GM18951 (cell line): ENCODE measurements at regions not wholly inside any gene's neighbourhood (a gene's known extent, or its start where the extent isn't known, plus 50 kb on each side); places are given as distances from the start of the nearest gene placed in this dataset.
"Not testable (repeated sequence)": the region's sequence is repeated elsewhere in the genome, so short reads cannot be mapped to it uniquely, and the experiment has no call there.

Experiments
- POLR2A ChIP-seq: IDR thresholded peaks from 4 replicates; pipeline ENCODE4 v1.6.1; 2011; ENCODE audit warnings: mild to moderate bottlenecking; ENCODE audit not compliant: insufficient read length, insufficient read depth; ENCODE audit errors: extremely low read depth
- in situ Hi-C: fragments of 300-500 bp; cut with MboI; formaldehyde crosslinking; loops from one replicate; pipeline ENCODE4 v1.12.0; 2022; ENCODE audit warnings: low sequenced_read_pairs, mixed read lengths, inconsistent platforms; ENCODE audit not compliant: unreplicated experiment

DNA sequence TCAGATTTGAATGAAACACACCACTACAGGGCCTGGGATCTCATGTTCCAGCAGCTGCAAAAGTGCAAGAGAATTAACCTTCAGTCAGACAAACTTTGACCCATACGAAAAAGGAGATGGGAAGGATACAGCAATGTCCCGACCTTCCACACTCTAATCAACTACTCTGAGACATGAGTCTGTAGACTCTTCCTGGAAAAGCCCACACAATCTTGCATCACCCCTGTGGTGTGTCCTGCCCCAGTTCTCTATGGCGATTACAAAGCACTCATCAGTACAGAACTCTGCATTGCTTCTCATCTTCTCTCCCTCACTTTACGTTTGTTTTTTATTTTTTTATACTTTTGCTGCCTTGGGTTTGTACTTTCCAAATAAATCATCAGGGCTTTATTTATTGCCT is 241.0 kb upstream of the KIF2A start:
- TF ChIP-seq POLR2A, result no peak
- in situ Hi-C loops, result no loop called here

DNA sequence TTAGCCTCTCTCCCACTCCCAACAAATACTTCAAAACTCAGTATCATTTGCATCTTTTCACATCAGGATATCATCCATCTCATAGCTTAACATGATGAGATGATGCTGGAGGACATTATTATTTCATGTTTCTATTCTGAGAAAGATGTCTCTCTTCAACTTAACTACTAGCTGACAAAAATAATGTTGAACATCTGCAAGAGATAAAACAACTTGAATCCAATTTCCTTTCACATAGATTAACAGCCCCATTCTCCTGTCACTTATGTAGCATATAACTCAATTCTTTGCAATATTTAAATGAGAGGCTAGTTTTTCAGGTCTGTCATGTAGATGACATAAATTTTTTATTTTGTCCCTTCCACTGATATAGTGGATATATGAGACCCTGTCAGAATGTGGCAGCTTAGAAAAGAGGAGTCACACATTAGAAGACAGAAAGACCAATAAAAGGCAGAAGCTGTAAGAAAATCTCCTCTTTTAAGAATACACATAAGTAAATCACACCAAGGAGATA is 239.2 kb upstream of the KIF2A start:
- in situ Hi-C loops, result no loop called here
- TF ChIP-seq POLR2A, result no peak

DNA sequence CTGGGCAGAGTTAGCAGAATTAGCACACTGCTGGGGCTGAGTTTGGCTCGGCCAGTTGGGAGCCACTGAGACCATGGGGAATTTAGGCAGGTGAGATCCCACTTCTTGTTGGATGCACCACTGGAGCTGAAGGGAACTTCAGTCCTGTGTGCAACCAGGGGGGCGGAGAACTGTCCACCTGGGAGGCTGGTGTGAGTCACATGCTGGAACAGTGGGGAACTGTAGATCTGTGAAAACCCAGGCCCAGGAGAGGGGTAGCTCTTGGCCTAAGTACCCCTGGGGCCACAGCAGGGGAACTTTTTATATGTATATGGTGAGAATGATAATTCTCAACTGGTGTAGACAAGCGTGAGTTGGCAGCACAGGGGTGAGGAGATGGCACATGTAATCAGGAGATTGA is 237.5 kb upstream of the KIF2A start:
- in situ Hi-C loops, result no loop called here
- TF ChIP-seq POLR2A, result no peak

DNA sequence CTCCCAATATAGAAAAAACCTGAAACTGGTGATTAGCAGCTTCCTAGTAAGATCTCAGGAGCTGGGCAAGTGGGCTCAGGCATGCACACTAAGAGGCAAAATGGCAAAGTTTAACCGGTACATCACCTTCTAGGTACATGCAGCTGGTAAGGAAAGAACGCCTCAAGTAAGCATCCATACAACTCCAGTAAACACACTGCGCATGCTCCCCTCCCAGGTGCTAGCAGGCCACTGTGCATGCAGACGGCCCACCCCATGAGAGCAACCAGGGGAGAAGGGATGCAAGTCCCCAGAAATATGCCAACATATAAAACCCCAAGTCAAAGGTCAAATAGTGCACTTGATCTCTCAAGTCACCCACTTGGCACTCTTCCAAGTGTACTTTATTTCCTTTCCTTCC is 228.6 kb upstream of the KIF2A start:
- no peak for TF ChIP-seq POLR2A
- in situ Hi-C loops, result no loop called here

DNA sequence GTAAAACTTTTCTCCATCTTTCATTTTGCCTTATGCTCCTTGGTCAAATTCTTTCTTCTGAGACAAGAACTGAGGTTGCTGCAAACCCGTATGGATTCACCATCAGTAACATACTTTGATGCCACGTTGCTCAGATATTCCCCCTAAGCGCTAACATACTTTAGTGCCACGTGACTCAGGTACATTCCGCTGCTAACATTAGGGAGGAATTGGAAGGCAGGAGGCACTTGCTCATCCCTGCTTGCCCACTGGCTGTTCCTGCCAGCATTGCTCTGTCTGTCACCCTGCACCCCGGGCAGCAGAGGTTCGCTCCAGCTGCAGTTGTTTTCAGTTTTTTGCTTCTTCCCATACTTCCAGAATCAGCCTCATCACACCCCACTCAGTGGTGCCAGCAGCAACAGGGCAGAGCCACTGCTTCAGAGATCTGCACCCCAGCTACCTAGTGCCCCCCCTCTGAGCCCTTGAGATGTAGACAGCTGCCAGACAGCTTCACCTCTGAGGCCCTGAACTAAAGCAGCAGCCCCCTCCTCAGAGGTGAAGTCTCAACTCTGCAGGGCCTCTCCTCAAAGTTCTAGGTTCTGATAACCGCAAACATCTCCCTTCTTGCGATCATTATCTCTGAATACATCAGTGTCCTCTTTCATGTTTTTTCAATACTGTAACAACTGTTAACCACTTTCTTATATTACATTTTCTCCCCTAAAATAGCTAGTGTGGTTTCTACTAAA is 228.0 kb upstream of the KIF2A start:
- TF ChIP-seq POLR2A, result no peak
- in situ Hi-C loops, result no loop called here

DNA sequence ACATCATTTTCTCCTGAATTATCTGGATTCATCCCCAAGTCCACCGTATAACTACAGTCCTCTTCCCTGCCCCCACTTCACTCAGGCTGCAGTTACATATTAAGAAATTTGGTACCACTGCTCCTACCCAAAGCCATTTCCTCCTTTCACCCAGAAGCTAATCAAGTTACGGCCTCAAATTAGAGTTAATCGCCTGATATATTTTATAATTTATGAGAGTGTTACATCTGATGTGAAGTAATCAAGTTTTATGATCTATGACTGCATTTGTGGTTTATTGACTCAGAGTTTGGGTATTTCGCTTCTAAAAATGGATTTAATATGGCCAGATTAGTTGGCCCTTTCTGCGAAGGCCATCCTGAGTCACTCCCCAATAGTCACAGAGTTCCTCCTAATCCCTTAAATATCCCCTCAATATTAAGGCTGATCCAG is 223.6 kb upstream of the KIF2A start:
- no peak for TF ChIP-seq POLR2A

DNA sequence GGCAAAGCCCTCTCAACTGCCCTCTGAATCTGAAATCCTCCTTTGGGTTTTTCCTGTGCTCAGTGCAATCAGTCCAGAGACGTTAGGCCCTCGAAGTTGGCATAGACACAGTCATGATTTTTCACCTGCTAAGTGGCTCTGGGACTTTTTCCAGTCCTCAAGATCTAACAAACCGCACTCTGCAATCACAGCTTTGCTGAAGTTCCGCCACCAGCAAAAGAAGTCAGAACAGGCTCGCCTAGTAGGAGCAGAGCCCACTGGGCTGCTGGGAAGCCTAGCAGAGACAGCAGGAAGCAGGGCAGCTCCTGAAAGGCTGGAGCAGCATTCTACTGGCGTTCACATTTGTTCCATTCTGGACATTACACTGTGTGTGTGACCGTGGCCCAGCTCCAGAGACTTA is 222.8 kb upstream of the KIF2A start:
- in situ Hi-C loops, result no loop called here
- TF ChIP-seq POLR2A, result no peak

More for the DNA sequence above, 223.6 kb upstream of the KIF2A start:
- in situ Hi-C loops, result no loop called here

DNA sequence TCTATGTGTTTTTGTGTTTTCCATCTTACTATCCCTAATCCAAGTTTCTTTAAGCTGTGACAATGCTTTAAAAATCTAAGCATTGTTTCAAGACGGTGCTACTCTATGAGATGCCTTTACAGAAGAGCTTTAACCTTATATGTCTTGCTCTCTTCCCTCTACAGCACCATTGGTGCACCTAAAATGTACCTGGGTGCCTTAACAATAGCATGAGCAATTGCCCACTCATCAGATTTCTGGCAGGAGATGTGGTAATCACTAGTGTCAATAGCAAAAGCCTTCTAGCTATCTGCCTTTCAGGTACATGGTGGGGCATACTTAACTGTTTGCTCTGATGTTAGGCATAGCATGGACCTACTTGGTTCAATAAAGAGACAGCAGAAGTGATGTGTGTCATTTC is 222.3 kb upstream of the KIF2A start:
- in situ Hi-C loops, result no loop called here
- TF ChIP-seq POLR2A, result no peak

DNA sequence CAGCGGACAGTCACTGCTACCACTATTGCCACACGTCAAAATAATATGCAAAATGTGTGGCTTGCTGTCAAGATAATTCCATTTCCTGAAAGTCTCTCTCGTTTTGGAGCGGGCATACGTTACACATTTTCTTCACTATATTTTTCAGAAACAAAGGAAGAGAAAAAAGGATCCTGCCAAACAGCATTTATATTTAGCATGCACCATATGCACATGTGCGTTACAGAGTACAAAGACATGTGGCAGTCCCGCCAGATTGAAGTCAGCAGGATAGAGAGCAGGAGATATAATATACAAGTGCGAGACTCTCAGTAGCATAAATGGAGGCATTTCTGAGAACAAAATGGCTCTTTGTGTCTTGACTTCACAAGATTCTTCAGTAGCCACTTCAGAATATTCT is 221.6 kb upstream of the KIF2A start:
- no peak for TF ChIP-seq POLR2A

DNA sequence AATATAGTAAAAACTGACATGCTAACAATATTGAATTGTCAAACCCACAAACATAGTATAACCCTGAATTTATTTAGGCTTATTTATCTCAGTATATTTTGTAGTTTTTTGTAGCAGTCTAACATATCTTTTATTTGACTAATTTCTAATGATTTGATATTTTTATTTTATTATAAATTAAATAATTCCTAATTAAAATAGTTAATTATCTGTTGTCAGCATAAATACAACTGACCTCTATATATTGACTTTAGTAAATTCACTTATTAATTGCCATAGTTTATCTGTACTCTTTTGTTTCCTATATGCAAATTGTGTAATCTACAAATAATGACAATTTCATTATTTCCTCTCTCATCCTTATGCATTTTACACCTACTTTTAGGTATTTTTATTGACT is 215.1 kb upstream of the KIF2A start:
- in situ Hi-C loops, result no loop called here
- TF ChIP-seq POLR2A, result no peak

More for the DNA sequence above, 221.6 kb upstream of the KIF2A start:
- in situ Hi-C loops, result no loop called here

DNA sequence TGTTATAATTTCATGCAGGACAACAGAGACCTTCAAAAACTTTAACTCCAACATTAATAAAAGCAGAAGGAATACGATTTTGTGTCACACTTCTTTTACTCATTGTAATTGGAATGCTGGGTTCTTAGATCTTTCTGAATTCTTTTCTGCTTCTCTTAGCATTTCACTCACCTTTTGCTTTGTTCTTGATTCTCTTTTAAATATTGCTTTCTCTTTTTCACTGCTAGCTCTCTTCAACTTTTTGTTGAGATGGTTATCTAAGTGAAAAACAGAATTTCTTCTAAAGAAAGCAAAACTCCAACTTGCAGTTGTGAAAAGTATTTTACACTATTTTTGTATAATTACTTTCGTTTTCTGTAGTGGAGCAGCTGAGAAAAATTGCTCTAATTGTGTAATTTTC is 212.6 kb upstream of the KIF2A start:
- TF ChIP-seq POLR2A, result no peak
- in situ Hi-C loops, result no loop called here

DNA sequence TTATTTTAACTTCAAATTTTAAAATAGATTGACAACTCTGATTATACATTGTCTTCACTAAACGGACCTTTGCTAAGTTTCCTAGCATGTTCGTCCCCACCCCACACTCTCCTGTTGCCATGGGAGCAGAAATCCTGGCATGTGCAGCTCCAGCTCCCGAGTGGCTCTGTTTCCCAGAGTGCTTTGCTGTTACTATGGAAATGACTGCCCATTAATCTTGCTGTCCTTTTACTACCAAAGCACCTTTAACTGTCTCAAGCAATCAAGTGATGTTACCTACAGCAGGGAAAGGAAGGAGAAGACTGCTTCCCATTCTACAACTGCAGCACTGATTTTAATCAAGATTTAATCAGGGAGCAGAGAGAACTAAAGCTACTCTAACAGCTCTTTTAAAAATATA is 212.0 kb upstream of the KIF2A start:
- no peak for TF ChIP-seq POLR2A
- in situ Hi-C loops, result no loop called here

DNA sequence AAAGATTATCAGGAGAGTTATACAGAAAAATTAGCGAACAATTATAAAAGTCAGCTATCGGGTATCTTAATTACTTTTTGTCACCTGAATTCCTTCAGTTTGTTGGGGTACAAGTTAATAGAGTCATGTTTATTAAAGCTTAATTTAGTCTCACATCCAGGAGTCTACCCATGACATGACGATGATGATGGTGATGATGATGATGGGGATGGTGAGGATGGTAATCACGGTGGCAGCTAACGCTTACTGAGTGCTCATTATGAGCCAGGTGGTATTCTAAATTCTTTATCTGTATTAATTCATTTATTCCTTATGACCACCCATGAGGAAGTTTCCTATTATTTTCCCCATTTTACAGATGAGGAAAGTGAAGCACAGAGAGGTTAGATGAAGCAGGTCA is 208.6 kb upstream of the KIF2A start:
- in situ Hi-C loops, result no loop called here
- TF ChIP-seq POLR2A, result no peak

DNA sequence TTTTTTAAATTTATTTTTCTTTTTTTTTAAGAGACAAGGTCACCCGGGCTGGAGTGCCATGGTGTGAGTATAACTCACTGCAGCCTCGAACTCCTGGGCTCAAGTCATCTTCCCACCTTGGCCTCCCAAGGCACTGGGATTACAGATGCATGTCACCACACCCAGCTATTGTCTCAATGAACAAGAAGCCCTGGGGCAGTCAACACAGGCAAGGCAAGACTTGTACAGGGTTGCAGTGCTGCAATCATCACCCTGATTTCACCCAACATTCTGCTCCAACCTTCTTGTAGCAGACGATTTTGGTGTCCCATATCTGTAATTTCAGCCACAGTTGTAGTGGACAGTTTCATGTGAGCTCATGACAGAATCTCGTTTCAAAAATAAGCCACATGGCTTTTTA is 205.8 kb upstream of the KIF2A start:
- in situ Hi-C loops, result no loop called here
- no peak for TF ChIP-seq POLR2A

DNA sequence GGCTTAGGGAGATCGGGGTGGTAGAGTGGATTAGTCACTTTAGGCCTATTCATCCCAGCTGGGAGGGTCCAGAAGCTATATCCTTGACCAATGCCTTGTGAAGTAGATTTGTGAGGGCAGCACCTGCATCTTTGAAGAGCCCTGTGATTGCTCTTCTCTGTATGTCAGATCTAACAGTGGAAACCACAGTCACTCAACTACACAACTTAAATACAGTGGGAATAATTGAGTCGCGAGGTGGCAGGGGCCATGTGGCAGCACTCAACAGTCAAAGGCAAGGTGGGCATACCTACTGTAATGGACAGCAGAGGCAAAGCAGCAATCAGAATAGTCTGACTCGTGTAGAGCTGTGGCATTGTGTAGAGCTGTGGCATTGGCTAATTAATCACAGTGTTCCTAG is 202.1 kb upstream of the KIF2A start:
- in situ Hi-C loops, result not testable (repeated sequence)
